Mesodermal cell (in vitro differentiated cells): ENCODE measurements at regions not wholly inside any gene's neighbourhood (a gene's known extent, or its start where the extent isn't known, plus 50 kb on each side); places are given as distances from the start of the nearest gene placed in this dataset.
"Not testable (repeated sequence)": the region's sequence is repeated elsewhere in the genome, so short reads cannot be mapped to it uniquely, and the experiment has no call there.

ENCODE experiments used
- H3K27ac ChIP-seq: 2 replicates; pipeline ENCODE4 v1.7.0; 2013; ENCODE audit warnings: mild to moderate bottlenecking, low read depth, low read length, moderate library complexity; ENCODE audit not compliant: severe bottlenecking
- H3K36me3 ChIP-seq: 2 replicates; pipeline ENCODE4 v1.7.1; 2013; ENCODE audit warnings: mild to moderate bottlenecking, low read length, moderate library complexity; ENCODE audit not compliant: control insufficient read depth, insufficient read depth
- H3K4me1 ChIP-seq: one replicate; pipeline ENCODE4 v1.7.1; 2013; ENCODE audit warnings: mild to moderate bottlenecking, low read length; ENCODE audit not compliant: insufficient read depth, control insufficient read depth, poor library complexity, severe bottlenecking
- H3K4me3 ChIP-seq: 2 replicates; pipeline ENCODE4 v1.7.0; 2013; ENCODE audit warnings: low read length, control low read depth, mild to moderate bottlenecking; ENCODE audit not compliant: insufficient read depth, poor library complexity, severe bottlenecking; ENCODE audit errors: extremely low read depth
- H3K9me3 ChIP-seq: 2 replicates; pipeline ENCODE4 v1.7.1; 2013; ENCODE audit warnings: mild to moderate bottlenecking, low read length, moderate library complexity; ENCODE audit not compliant: control insufficient read depth
- WGBS, 2 experiments: methylation state at CpG; one replicate each; pipeline ENCODE4 v1.1.5; 2013; ENCODE audit warnings: missing lambda C conversion rate in 2 of 2; ENCODE audit not compliant: insufficient coverage in 2 of 2; 5-methylcytosine and 5-hydroxymethylcytosine counted together

DNA sequence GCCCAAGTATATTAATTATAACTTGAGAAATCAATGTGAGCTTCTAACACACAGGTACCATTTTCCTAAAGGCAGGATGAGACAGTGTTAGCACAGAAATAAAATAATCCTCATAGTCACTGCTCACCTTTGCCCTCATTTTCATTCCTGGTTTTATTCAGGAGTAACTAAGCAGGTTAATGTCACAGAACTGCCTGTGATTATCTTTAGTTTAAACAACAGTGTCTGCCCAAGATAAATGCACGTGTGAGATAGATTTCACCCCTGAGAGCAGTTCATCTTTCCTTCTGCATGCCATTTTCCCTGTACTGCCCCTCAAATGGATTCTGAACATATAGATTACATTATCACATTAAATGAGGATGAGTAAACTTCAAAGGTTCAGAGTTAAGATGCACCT is 250.7 kb downstream of the RMST start:
- Histone ChIP-seq H3K36me3 (no peaks in the 10 kb centered on the region), H3K27ac (no peak overlapping the region), H3K4me3 (no peak overlapping the region), H3K9me3 (no peaks in the 10 kb centered on the region), H3K4me1 (no peaks in the 10 kb centered on the region)
- WGBS, 2 experiments: 88% methylated on average over 1 of the region's 1 CpG; no CpG with 5 or more reads in 1 of the 2 experiments

DNA sequence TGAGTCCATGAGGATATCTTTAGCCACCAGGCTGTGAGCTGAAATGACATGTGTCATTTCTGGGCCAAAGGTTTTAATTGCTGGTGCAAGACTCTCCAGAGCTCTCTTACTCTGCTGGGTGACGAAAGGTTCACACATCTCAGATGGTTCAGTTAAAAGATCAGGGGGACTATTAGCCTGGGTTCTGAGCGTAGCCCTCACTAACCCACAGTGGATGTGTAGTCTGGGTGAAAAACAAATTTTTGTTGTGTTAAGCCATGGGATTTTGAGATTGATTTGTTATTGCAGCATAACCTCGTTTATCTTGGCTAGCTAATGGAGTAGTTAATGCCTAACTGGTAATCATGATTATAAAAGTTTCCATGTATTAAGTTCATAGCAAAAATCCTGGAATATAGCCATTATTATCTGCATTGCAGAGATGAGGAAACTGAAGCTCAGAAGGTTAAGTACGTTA is 251.5 kb downstream of the RMST start:
- Histone ChIP-seq H3K27ac (no peak overlapping the region), H3K4me1 (no peaks in the 10 kb centered on the region), H3K4me3 (no peak overlapping the region), H3K9me3 (no peaks in the 10 kb centered on the region), H3K36me3 (no peaks in the 10 kb centered on the region)
- WGBS, 2 experiments: 100% methylated on average over 3 of the region's 4 CpGs

DNA sequence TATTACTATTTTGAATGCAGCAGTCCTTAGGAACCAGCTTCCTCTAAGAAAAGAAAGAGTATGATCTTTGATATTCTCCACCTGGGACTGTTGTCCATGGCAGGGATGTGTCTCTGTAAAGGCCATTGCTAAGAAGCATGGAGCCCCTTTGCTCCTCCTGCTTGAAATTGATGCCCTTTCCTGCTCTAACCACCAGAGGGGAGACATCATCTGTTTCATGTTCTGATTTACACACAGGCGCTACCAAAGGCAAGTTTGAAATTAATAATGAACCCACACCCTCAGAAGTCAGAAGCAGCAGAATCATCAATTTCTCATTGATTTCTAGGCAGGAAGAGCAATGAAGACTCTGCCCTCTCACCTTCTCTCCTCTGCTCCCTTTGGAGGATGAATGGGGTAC is 253.8 kb downstream of the RMST start:
- Histone ChIP-seq H3K36me3 (no peaks in the 10 kb centered on the region), H3K9me3 (no peaks in the 10 kb centered on the region), H3K27ac (no peak overlapping the region), H3K4me3 (no peak overlapping the region), H3K4me1 (no peaks in the 10 kb centered on the region)
- WGBS, 2 experiments: no CpG with 5 or more reads among the region's 1 CpG

DNA sequence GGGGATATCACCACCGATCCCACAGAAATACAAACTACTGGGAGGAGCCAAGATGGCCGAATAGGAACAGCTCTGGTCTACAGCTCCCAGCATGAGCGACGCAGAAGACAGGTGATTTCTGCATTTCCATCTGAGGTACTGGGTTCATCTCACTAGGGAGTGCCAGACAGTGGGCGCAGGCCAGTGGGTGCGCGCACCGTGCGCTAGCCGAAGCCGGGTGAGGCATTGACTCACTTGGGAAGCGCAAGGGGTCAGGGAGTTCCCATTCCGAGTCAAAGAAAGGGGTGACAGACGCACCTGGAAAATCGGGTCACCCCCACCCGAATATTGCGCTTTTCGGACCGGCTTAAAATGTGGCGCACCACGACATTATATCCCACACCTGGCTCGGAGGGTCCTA is 261.2 kb downstream of the RMST start:
- WGBS, 2 experiments: 89 to 95% methylated on average over 13 to 18 of the region's 22 CpGs
- not testable (repeated sequence) for H3K27ac ChIP-seq, H3K4me3 ChIP-seq, H3K9me3 ChIP-seq, H3K36me3 ChIP-seq, H3K4me1 ChIP-seq

DNA sequence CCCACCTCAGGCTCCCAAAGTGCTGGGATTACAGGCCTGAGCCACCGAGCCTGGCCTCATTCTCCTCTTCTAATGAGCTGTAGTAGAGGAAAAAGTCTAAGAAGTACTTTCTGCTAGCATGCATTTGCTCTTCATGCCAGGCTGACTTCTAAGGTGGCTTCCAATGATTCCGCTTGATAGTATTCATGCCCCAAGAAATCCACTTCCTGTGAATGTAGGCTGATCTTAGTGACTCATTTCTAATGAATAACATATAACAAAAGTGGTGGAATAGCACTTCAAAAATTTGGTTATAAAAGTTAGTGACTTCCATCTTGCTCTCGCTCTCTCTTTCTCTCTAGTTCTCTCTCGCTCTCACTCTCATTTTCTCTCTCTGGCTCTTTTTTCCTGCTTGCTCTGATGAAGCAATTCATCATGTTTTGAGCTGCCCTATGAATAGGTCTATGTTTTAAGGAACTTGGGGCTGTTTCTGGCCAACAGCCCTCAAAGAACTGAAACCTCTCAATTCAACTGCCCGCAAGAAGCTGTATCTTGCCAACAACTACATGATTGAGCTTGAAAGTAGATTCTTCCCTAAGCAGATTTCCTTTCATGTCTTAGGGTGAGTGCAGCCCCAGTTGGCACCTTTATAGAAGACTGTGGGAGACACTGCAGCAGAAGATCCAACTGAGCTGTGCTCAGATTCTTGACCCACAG is 282.9 kb downstream of the RMST start:
- H3K27ac ChIP-seq: no peak overlapping the region
- no peak overlapping the region for H3K4me3 ChIP-seq
- no peaks in the 10 kb centered on the region for H3K36me3 ChIP-seq
- no peaks in the 10 kb centered on the region for H3K9me3 ChIP-seq
- WGBS, 2 experiments: 100% methylated on average over 1 of the region's 5 CpGs; no CpG with 5 or more reads in 1 of the 2 experiments
- no peaks in the 10 kb centered on the region for H3K4me1 ChIP-seq

DNA sequence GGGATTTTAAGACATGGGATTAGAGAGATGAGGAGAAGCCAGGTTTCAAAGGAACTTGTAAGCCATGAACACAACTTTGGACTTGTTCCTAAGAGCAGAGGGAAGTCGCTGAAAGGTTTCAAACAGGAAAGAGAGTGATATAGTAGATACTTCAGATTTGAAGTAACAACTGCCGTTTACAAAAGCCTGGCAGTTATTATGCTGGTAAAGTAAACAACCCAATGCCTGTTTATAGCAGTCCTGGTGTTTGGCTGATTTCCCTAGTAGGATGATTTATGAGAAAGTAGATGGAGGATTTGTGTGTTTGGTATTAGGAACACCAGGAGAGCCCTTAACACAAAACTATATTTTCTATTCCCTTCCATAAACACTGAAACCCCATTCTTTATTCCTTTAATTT is 285.7 kb downstream of the RMST start:
- WGBS, 2 experiments: 83 to 86% methylated on average over 2 of the region's 2 CpGs
- no peak overlapping the region for H3K27ac ChIP-seq
- no peaks in the 10 kb centered on the region for H3K9me3 ChIP-seq
- no peaks in the 10 kb centered on the region for H3K36me3 ChIP-seq
- no peaks in the 10 kb centered on the region for H3K4me1 ChIP-seq
- H3K4me3 ChIP-seq: no peak overlapping the region

DNA sequence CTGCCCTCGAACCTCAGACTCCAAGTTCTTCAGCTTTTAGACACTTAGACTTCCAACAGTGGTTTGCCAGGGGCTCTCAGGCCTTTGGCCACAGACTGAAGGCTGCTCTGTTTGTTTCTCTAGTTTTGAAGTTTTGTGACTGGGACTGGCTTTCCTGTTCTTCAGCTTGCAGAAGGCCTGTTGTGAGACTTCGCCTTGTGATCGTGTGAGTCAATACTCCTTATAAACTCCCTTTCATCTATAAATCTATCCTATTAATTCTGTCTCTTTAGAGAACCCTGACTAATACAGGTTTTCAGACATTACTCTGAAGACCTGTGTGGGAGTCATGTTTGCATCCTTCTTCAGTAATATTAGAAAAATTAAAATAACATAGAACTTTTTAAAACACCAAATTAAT is 289.1 kb downstream of the RMST start:
- no peaks in the 10 kb centered on the region for H3K4me1 ChIP-seq
- H3K27ac ChIP-seq: no peak overlapping the region
- H3K36me3 ChIP-seq: no peaks in the 10 kb centered on the region
- no peaks in the 10 kb centered on the region for H3K9me3 ChIP-seq
- no peak overlapping the region for H3K4me3 ChIP-seq
- 71 to 90% methylated on average over 2 to 3 of the region's 3 CpGs for WGBS, 2 experiments

DNA sequence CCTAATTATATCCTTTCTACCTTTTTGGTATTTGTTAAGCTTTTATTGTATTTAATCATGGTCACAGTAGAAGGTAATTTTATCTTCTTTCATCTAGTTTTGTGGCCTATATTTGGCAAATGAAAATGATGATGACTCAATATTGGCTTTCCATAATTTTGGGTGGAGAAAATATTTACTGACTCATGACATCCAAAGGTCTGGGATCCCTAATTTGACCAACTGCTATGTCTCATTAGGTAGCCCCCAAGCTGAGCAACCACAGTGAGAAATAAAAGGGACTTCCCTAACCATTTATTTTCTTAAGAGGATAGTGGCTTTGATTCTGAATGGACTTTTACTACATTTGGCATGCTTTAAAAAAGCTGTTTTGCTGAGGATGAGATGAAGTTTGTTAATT is 289.5 kb downstream of the RMST start:
- no peaks in the 10 kb centered on the region for H3K36me3 ChIP-seq
- H3K9me3 ChIP-seq: no peaks in the 10 kb centered on the region
- H3K4me3 ChIP-seq: no peak overlapping the region
- no peak overlapping the region for H3K27ac ChIP-seq
- no peaks in the 10 kb centered on the region for H3K4me1 ChIP-seq

DNA sequence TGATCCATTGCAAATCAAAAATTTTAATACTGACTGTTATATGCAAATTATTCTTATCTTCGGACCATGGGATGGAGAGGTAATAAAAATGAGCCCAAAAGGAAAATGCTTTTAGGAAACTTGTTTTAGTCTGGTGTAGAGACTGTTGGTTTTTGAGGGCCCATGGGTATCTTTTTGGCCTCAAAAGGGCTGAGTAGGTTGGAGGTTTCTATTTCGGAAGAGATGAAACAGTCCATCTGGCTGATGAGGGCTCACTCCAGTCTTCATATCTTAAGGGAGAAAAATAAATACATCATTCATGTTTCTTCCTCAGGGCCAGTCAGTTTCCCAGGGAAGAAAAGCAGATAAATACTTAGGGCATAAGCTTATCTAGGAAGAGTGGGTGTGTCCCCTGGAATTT is 290.7 kb downstream of the RMST start:
- no peaks in the 10 kb centered on the region for H3K36me3 ChIP-seq
- no peak overlapping the region for H3K27ac ChIP-seq
- no peaks in the 10 kb centered on the region for H3K4me1 ChIP-seq
- no peaks in the 10 kb centered on the region for H3K9me3 ChIP-seq
- no CpG with 5 or more reads among the region's 2 CpGs for WGBS, 2 experiments
- no peak overlapping the region for H3K4me3 ChIP-seq

DNA sequence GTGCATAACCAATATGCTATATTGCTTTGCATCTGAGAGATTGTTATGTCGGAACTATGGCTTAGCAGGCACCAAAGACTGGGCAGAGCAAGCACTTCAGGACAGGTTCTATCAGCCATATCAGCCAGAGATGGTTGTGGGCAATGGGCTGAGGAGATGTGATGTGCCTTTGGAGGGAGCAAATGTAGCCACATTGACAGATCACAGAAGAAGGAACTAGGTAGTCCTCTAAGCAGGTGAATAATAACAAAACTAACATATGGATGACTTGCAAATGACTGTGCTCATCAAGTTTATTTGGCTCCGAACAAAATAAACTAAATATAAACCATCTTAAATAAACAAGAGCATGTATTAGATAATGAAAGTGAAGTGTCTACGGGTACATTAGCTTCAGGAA is 291.7 kb downstream of the RMST start:
- Histone ChIP-seq H3K36me3 (no peaks in the 10 kb centered on the region), H3K4me1 (no peaks in the 10 kb centered on the region), H3K27ac (no peak overlapping the region), H3K4me3 (no peak overlapping the region), H3K9me3 (no peaks in the 10 kb centered on the region)
- 100% methylated on average over 1 to 2 of the region's 3 CpGs for WGBS, 2 experiments

DNA sequence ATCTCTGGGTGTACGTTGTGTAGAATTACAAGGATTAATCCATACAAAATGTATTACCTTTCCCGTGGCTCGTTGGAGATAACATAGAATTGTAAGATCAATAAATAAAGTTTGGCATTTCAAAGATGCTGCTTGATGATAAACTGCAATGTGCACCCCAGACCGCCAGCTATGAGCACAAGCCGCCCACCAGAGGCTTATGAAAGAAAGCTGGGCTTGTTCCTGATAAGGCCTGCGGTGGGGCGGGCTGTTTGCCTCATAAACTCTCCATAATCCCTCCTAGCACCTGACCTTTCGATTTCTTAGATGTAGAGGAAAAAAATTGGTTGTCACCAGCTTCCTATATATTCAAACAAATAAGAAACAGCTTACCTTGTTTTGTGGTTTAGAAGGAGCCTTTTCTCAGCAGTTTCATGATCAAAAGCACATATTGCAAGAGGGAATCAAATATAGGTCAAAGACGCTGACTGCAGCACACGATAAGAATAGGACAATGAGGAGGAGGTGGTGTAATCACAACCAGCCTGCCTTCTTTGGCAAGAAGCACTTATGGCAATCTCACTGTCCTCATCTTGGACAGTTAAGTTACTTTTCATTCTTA is 293.6 kb downstream of the RMST start:
- no peak overlapping the region for H3K4me3 ChIP-seq
- no peaks in the 10 kb centered on the region for H3K36me3 ChIP-seq
- H3K27ac ChIP-seq: no peak overlapping the region
- H3K9me3 ChIP-seq: no peaks in the 10 kb centered on the region
- WGBS, 2 experiments: 83 to 96% methylated on average over 1 to 3 of the region's 10 CpGs
- no peaks in the 10 kb centered on the region for H3K4me1 ChIP-seq
